GM18858 (cell line): ENCODE measurements at regions not wholly inside any gene's neighbourhood (a gene's known extent, or its start where the extent isn't known, plus 50 kb on each side); places are given as distances from the start of the nearest gene placed in this dataset.
"Not testable (repeated sequence)": the region's sequence is repeated elsewhere in the genome, so short reads cannot be mapped to it uniquely, and the experiment has no call there.

ENCODE experiments used
- ATAC-seq: cut with Tn5 transposase; IDR thresholded peaks from one replicate; pipeline ENCODE4 v1.9.1; 2021; ENCODE audit not compliant: unreplicated experiment

- ATAC-seq, result no peak
Observed at GRCh38 chr13:56752636-56753035, 388.1 kb upstream of the PRR20A start.

GRCh38 chr13:56755181-56755935, 385.4 kb upstream of the PRR20A start:
- ATAC-seq, result no peak

GRCh38 chr13:56763333-56763732, 377.4 kb upstream of the PRR20A start:
- ATAC-seq, result not testable (repeated sequence)

GRCh38 chr13:56773148-56773547, 367.6 kb upstream of the PRR20A start:
- no peak for ATAC-seq

GRCh38 chr13:56789527-56789926, 351.2 kb upstream of the PRR20A start:
- ATAC-seq, result no peak

- no peak for ATAC-seq
Observed at GRCh38 chr13:56837161-56837560, 303.6 kb upstream of the PRR20A start.

- no peak for ATAC-seq
Observed at GRCh38 chr13:56850852-56851251, 289.9 kb upstream of the PRR20A start.

- no peak for ATAC-seq
Observed at GRCh38 chr13:56861476-56861875, 279.2 kb upstream of the PRR20A start.

GRCh38 chr13:56864451-56864850, 276.3 kb upstream of the PRR20A start:
- ATAC-seq, result no peak

GRCh38 chr13:56865416-56865815, 275.3 kb upstream of the PRR20A start:
- ATAC-seq, result no peak

- no peak for ATAC-seq
Observed at GRCh38 chr13:56869671-56870070, 271.0 kb upstream of the PRR20A start.

GRCh38 chr13:56886398-56886797, 254.3 kb upstream of the PRR20A start:
- ATAC-seq, result no peak

- ATAC-seq, result no peak
Observed at GRCh38 chr13:56888455-56888854, 252.3 kb upstream of the PRR20A start.

GRCh38 chr13:56893843-56894242, 246.9 kb upstream of the PRR20A start:
- ATAC-seq, result no peak

GRCh38 chr13:56900549-56901279, 240.0 kb upstream of the PRR20A start:
- ATAC-seq, result no peak

GRCh38 chr13:56902276-56902675, 238.4 kb upstream of the PRR20A start:
- no peak for ATAC-seq

- ATAC-seq, result no peak
Observed at GRCh38 chr13:56903710-56904282, 236.9 kb upstream of the PRR20A start.

GRCh38 chr13:56906909-56907308, 233.8 kb upstream of the PRR20A start:
- ATAC-seq, result no peak

GRCh38 chr13:56907766-56908165, 233.0 kb upstream of the PRR20A start:
- no peak for ATAC-seq

GRCh38 chr13:56909896-56910600, 230.7 kb upstream of the PRR20A start:
- no peak for ATAC-seq

GRCh38 chr13:56917966-56918365, 222.8 kb upstream of the PRR20A start:
- ATAC-seq, result no peak
